ENCODE measurements at regions not wholly inside any gene's neighbourhood (a gene's known extent, or its start where the extent isn't known, plus 50 kb on each side); places are given as distances from the start of the nearest gene placed in this dataset.
"Not testable (repeated sequence)": the region's sequence is repeated elsewhere in the genome, so short reads cannot be mapped to it uniquely, and the experiment has no call there.

- DNase-seq = no peak
These were observed 100.8 kb upstream of the UGP2 start for GRCh38 chr2:63740943-63741342.

- DNase-seq = no peak
These were observed 99.7 kb upstream of the UGP2 start for GRCh38 chr2:63741884-63742579.

GRCh38 chr2:63742580-63742976 is 99.1 kb upstream of the UGP2 start:
- no peak for DNase-seq

- DNase-seq = no peak
These were observed 98.3 kb upstream of the UGP2 start for GRCh38 chr2:63743170-63743981.

GRCh38 chr2:63743982-63744966 is 97.4 kb upstream of the UGP2 start:
- no peak for DNase-seq

- DNase-seq = not testable (repeated sequence)
These were observed 95.1 kb upstream of the UGP2 start for GRCh38 chr2:63746548-63746947.

GRCh38 chr2:63751901-63752300 is 89.8 kb upstream of the UGP2 start:
- DNase-seq = no peak

GRCh38 chr2:63755216-63755615 is 86.5 kb upstream of the UGP2 start:
- no peak for DNase-seq

GRCh38 chr2:63755965-63756364 is 85.7 kb upstream of the UGP2 start:
- no peak for DNase-seq

GRCh38 chr2:63763391-63763941 is 78.2 kb upstream of the UGP2 start:
- no peak for DNase-seq

- no peak for DNase-seq
These were observed 77.1 kb upstream of the UGP2 start for GRCh38 chr2:63764630-63765029.

- no peak for DNase-seq
These were observed 76.6 kb upstream of the UGP2 start for GRCh38 chr2:63765117-63765516.

- DNase-seq = no peak
These were observed 74.4 kb upstream of the UGP2 start for GRCh38 chr2:63767307-63767706.

- no peak for DNase-seq
These were observed 73.6 kb upstream of the UGP2 start for GRCh38 chr2:63768051-63768450.

GRCh38 chr2:63769915-63770314 is 71.8 kb upstream of the UGP2 start:
- DNase-seq = no peak

- DNase-seq = no peak
These were observed 69.6 kb upstream of the UGP2 start for GRCh38 chr2:63772061-63772460.

- DNase-seq = no peak
These were observed 66.5 kb upstream of the UGP2 start for GRCh38 chr2:63775191-63775590.

GRCh38 chr2:63776382-63776781 is 65.3 kb upstream of the UGP2 start:
- DNase-seq = no peak

- no peak for DNase-seq
These were observed 63.9 kb upstream of the UGP2 start for GRCh38 chr2:63777816-63778215.

GRCh38 chr2:63778391-63778790 is 63.3 kb upstream of the UGP2 start:
- DNase-seq = no peak

- no peak for DNase-seq
These were observed 61.1 kb upstream of the UGP2 start for GRCh38 chr2:63780518-63781155.

- no peak for DNase-seq
These were observed 57.2 kb upstream of the UGP2 start for GRCh38 chr2:63784461-63784860.
